Neuronal stem cell (in vitro differentiated cells): ENCODE measurements at regions not wholly inside any gene's neighbourhood (a gene's known extent, or its start where the extent isn't known, plus 50 kb on each side); places are given as distances from the start of the nearest gene placed in this dataset. TPM values are rescaled to one million over a fixed set of nuclear protein-coding genes. Genes with fewer than 3 reads are reported as not detected.

Source experiments
- DNase-seq: peaks from one replicate; pipeline ENCODE4 v3.0.0-alpha.2; 2013; ENCODE audit warnings: low spot score
- H2AFZ ChIP-seq: one replicate; pipeline ENCODE4 v1.6.1; 2013; ENCODE audit warnings: mild to moderate bottlenecking, low read length, inconsistent platforms
- H2AK5ac ChIP-seq: 2 replicates; pipeline ENCODE4 v1.6.1; 2013; ENCODE audit warnings: low read depth, mild to moderate bottlenecking, inconsistent platforms, low read length, moderate library complexity, mixed read lengths
- H2BK120ac ChIP-seq: 2 replicates; pipeline ENCODE4 v1.6.1; 2013; ENCODE audit warnings: low read depth, mild to moderate bottlenecking, inconsistent platforms, low read length, moderate library complexity, mixed read lengths
- H2BK12ac ChIP-seq: one replicate; pipeline ENCODE4 v1.6.1; 2013; ENCODE audit warnings: low read length, inconsistent platforms
- H2BK15ac ChIP-seq: 2 replicates; pipeline ENCODE4 v1.6.1; 2013; ENCODE audit warnings: mild to moderate bottlenecking, low read length, inconsistent platforms, mixed read lengths
- H2BK5ac ChIP-seq: one replicate; pipeline ENCODE4 v1.6.1; 2013; ENCODE audit warnings: inconsistent platforms, mild to moderate bottlenecking, low read length, moderate library complexity
- H3K14ac ChIP-seq: one replicate; pipeline ENCODE4 v1.6.1; 2013; ENCODE audit warnings: low read length, inconsistent platforms
- H3K18ac ChIP-seq: 2 replicates; pipeline ENCODE4 v1.6.1; 2013; ENCODE audit warnings: low read length, inconsistent platforms
- H3K23ac ChIP-seq: 2 replicates; pipeline ENCODE4 v1.6.1; 2013; ENCODE audit warnings: low read depth, mild to moderate bottlenecking, mixed read lengths, low read length, inconsistent platforms; ENCODE audit not compliant: poor library complexity
- H3K27ac ChIP-seq: replicated peaks from 3 replicates; pipeline ENCODE4 v1.5.1; 2013; ENCODE audit warnings: low read length, inconsistent platforms
- H3K27me3 ChIP-seq, 3 experiments: 2 replicates each; pipeline ENCODE4 v1.6.1; 2013; ENCODE audit warnings: low read length in 3 of 3, mild to moderate bottlenecking in 2 of 3, inconsistent platforms in 1 of 3, low read depth in 1 of 3, mixed read lengths in 1 of 3, moderate library complexity in 1 of 3; ENCODE audit not compliant: control insufficient read depth in 3 of 3, insufficient read depth in 3 of 3
- H3K36me3 ChIP-seq, 2 donors: replicated peaks in 1 of 2; 2 replicates each; pipeline ENCODE4 v1.6.1; 2013; ENCODE audit warnings: low read length in 2 of 2; ENCODE audit not compliant: control insufficient read depth in 2 of 2, insufficient read depth in 2 of 2
- H3K4ac ChIP-seq: 2 replicates; pipeline ENCODE4 v1.6.1; 2013; ENCODE audit warnings: inconsistent platforms, mild to moderate bottlenecking, low read length, moderate library complexity
- H3K4me1 ChIP-seq, 2 donors: 1 replicate in 1 of 2; 2 replicates in 1 of 2; pipeline ENCODE4 v1.6.1; 2013; ENCODE audit warnings: low read length in 2 of 2, low read depth in 1 of 2; ENCODE audit not compliant: control insufficient read depth in 2 of 2, insufficient read depth in 1 of 2
- H3K4me2 ChIP-seq: one replicate; pipeline ENCODE4 v1.6.1; 2013; ENCODE audit warnings: mild to moderate bottlenecking, low read length, inconsistent platforms; ENCODE audit not compliant: insufficient read depth, poor library complexity, severe bottlenecking
- H3K4me3 ChIP-seq, 2 donors: 2 replicates each; pipeline ENCODE4 v1.5.1; 2013; ENCODE audit warnings: low read length in 2 of 2, mild to moderate bottlenecking in 2 of 2, inconsistent platforms in 1 of 2, moderate library complexity in 1 of 2
- H3K79me1 ChIP-seq: one replicate; pipeline ENCODE4 v1.6.1; 2013; ENCODE audit warnings: low read depth, mild to moderate bottlenecking, inconsistent platforms, low read length, moderate library complexity
- H3K9ac ChIP-seq: one replicate; pipeline ENCODE4 v1.6.1; 2013; ENCODE audit warnings: mild to moderate bottlenecking, low read depth, low read length, inconsistent platforms; ENCODE audit not compliant: poor library complexity
- H3K9me3 ChIP-seq, 2 donors: replicated peaks in 1 of 2; 2 replicates each; pipeline versions ENCODE3 to v1.6.1; 2013; ENCODE audit warnings: low read length in 2 of 2, mild to moderate bottlenecking in 2 of 2, inconsistent platforms in 1 of 2, low read depth in 1 of 2, mixed read lengths in 1 of 2, moderate library complexity in 1 of 2; ENCODE audit not compliant: control insufficient read depth in 2 of 2, insufficient read depth in 1 of 2
- H4K8ac ChIP-seq: one replicate; pipeline ENCODE4 v1.6.1; 2013; ENCODE audit warnings: low read depth, mild to moderate bottlenecking, inconsistent platforms, low read length, moderate library complexity
- H4K91ac ChIP-seq: one replicate; pipeline ENCODE4 v1.6.1; 2013; ENCODE audit warnings: low read length, low read depth, mild to moderate bottlenecking, inconsistent platforms; ENCODE audit not compliant: poor library complexity
- WGBS, 2 donors: extraction: QIAGEN DNeasy Blood & Tissue Kit; methylation state at CpG; one replicate each; pipeline ENCODE4 v1.1.7; 2013; ENCODE audit warnings: missing lambda C conversion rate in 2 of 2, mixed read lengths in 1 of 2; ENCODE audit not compliant: insufficient read length in 2 of 2, insufficient replicate concordance in 1 of 2; ENCODE audit errors: extremely low coverage in 2 of 2; 5-methylcytosine and 5-hydroxymethylcytosine counted together
- small RNA-seq: library from polyadenylated mRNA; stranded (forward); fragments of <200 nt; extraction: miRNeasy Mini kit (QIAGEN cat#:217004); gene quantifications from one replicate; pipeline ENCODE3, GENCODE V24; 2013; ENCODE audit not compliant: insufficient read depth

- no peak overlapping the region for H2BK15ac ChIP-seq
- no CpG with 5 or more reads among the region's 2 CpGs for WGBS, 2 donors
Measured at GRCh38 chr1:164902491-164902890, 343.5 kb downstream of the PBX1 start.

More at GRCh38 chr1:164902491-164902890, 343.5 kb downstream of the PBX1 start:
- DNase-seq, result no peak
- Histone ChIP-seq H3K14ac (no peak overlapping the region), H3K23ac (no peak overlapping the region), H3K36me3 (no peaks in the 10 kb centered on the region), H2AFZ (no peak overlapping the region), H2BK12ac (no peak overlapping the region), H2AK5ac (no peak overlapping the region), H3K9me3 (peaks cover 0 to 3% of the 10 kb centered on the region in 2 donors), H3K27ac (no peak overlapping the region), H3K4me1 (no peaks in the 10 kb centered on the region), H3K79me1 (no peaks in the 10 kb centered on the region), H2BK120ac (no peak overlapping the region), H3K4ac (no peak overlapping the region), H3K4me3 (no peak overlapping the region), H3K18ac (no peak overlapping the region), H4K8ac (no peak overlapping the region), H4K91ac (no peak overlapping the region), H3K27me3 (peaks cover 0 to 3% (median 0%) of the 10 kb centered on the region in 3 experiments), H3K9ac (no peak overlapping the region), H2BK5ac (no peak overlapping the region), H3K4me2 (no peak overlapping the region)

Small RNA genes lying in the stretch of these regions (small RNA-seq; reads per million reads assigned to genes)
- not detected for gene RNU6-755P
